ENCODE measurements at regions not wholly inside any gene's neighbourhood (a gene's known extent, or its start where the extent isn't known, plus 50 kb on each side); places are given as distances from the start of the nearest gene placed in this dataset.
A peak's percentile ranks its signal among the peaks of the same experiment; 100 is the strongest.

DNA sequence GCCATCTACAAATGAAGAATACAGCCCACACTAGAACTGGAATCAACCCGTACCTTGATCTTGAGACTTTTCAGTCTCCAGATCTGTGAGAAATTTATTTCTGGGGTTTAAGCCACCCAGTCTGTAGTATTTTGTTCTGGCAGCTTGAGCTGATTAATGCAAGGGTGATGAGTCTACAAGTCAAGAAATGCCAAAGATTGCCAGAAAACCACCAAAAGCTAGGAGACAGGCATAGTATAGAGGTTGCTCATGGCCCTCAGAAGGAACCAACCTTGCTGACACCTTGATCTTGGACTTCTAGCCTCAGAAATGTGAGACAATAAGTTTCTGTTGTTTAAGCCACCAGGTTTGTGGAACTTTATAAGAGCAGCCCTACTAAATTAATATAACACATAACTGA, 428.2 kb upstream of the KLF12 start (continued):
- TF ChIP-seq ZNF462 (CRISPR knock-in tag; IDR thresholded peaks at IDR 0.05) = no peak
- no peak for TF ChIP-seq REST (IDR thresholded peaks at IDR 0.05; ENCODE audit: unreplicated experiment)
- no peak for TF ChIP-seq ZNF331 (CRISPR knock-in tag; IDR thresholded peaks at IDR 0.05; ENCODE audit: low read depth)

- Mint-ChIP-seq H3K27me3 (ENCODE audit: insufficient read depth, low read depth, poor library complexity) (no peaks in the 10 kb centered on the region), H3K4me1 (peaks cover 5% of the 10 kb centered on the region; the same call in 2 of the 3 replicates), H3K36me3 (ENCODE audit: low read depth) (no peaks in the 10 kb centered on the region), H3K9me3 (no peaks in the 10 kb centered on the region), H3K4me3 (no peak overlapping the region), H3K27ac (no peak overlapping the region; the same call in 1 of the 2 replicates)
- ATAC-seq (no peak), DNase-seq (ENCODE audit: low spot score) (no peak)
- Histone ChIP-seq H3F3A (replicated peaks; ENCODE audit: low read depth) (no peaks in the 10 kb centered on the region), H3K79me2 (replicated peaks; ENCODE audit: insufficient read depth) (no peaks in the 10 kb centered on the region), H4K20me1 (replicated peaks; ENCODE audit: insufficient read depth) (no peaks in the 10 kb centered on the region), H3K36me3 (ENCODE audit: insufficient read depth) (no peaks in the 10 kb centered on the region), H3K4me1 (ENCODE audit: insufficient read depth) (peaks cover 4% of the 10 kb centered on the region; the same call in 1 of the 2 replicates), H3K4me3 (no peak overlapping the region), H2AFZ (peak overlapping the region; percentile 54; the same call in 1 of the 2 replicates), H3K4me2 (no peak overlapping the region), H3K9me2 (ENCODE audit: insufficient read depth) (peaks cover 11% of the 10 kb centered on the region; the same call in 1 of the 2 replicates), H3K27me3 (ENCODE audit: insufficient read depth) (no peaks in the 10 kb centered on the region), H3K27ac (ENCODE audit: low read depth) (no peak overlapping the region)
- no peak for TF ChIP-seq CTCF (conservative IDR thresholded peaks at IDR 0.05; ENCODE audit: low read depth in 2 of 2)
- TF ChIP-seq CREB1 (CRISPR knock-in tag; IDR thresholded peaks at IDR 0.05; ENCODE audit: low read depth) = no peak
- TF ChIP-seq POLR2AphosphoS5 (IDR thresholded peaks at IDR 0.05; ENCODE audit: low read depth) = no peak
- TF ChIP-seq ZNF114 (CRISPR knock-in tag; IDR thresholded peaks at IDR 0.05) = no peak
These were observed 427.0 kb upstream of the KLF12 start for GRCh38 chr13:74561155-74561554.
